SK-N-SH (cell line): ENCODE measurements at regions not wholly inside any gene's neighbourhood (a gene's known extent, or its start where the extent isn't known, plus 50 kb on each side); places are given as distances from the start of the nearest gene placed in this dataset.

ENCODE experiments used
- CTCF ChIA-PET: fragments of 300-600, 350-600 bp; formaldehyde crosslinking; extraction: SDS; loops from one replicate; lab custom pipeline; 2021; lab: Yijun Ruan, JAX
- POLR2A ChIA-PET: fragments of 350-600 bp; sonication (Branson Sonifier 250); formaldehyde crosslinking; extraction: SDS; loops from one replicate; lab custom pipeline; 2020; ENCODE audit warnings: antibody characterized with exemption, inconsistent platforms; lab: Yijun Ruan, JAX
- DNase-seq: peaks from one replicate; pipeline ENCODE4 v3.0.0; 2012
- H2AFZ ChIP-seq: fragments of 200-600 bp; sonication (generic); 2 replicates; pipeline ENCODE4 v1.8.1; 2016; ENCODE audit warnings: antibody characterized with exemption, mild to moderate bottlenecking, low read depth
- H3F3A ChIP-seq: fragments of 200-600 bp; sonication (generic); replicated peaks from 2 replicates; pipeline ENCODE3; 2016; ENCODE audit warnings: antibody characterized with exemption, mild to moderate bottlenecking; ENCODE audit not compliant: insufficient read depth
- H3K27ac ChIP-seq, 2 experiments: fragments of 200-500 bp in 1 of 2; fragments of 200-600 bp in 1 of 2; sonication (Bioruptor generic) in 1 of 2; sonication (generic), shearing (Covaris generic) in 1 of 2; 2 replicates each; pipeline versions ENCODE4 v1.5.1 to v1.6.1; 2014 to 2016; ENCODE audit warnings: low read depth in 2 of 2, inconsistent platforms in 1 of 2, low read length in 1 of 2, mild to moderate bottlenecking in 1 of 2, mixed read lengths in 1 of 2
- H3K27me3 ChIP-seq: fragments of 200-600 bp; sonication (generic), shearing (Covaris generic); 2 replicates; pipeline ENCODE4 v1.6.1; 2016; ENCODE audit warnings: mixed run types; ENCODE audit not compliant: insufficient read depth
- H3K36me3 ChIP-seq, 2 experiments: fragments of 200-500 bp in 1 of 2; fragments of 200-600 bp in 1 of 2; sonication (Bioruptor generic) in 1 of 2; sonication (generic) in 1 of 2; replicated peaks in 1 of 2; 2 replicates each; pipeline versions ENCODE3 to v1.5.1; 2014 to 2016; ENCODE audit warnings: low read length in 1 of 2, mild to moderate bottlenecking in 1 of 2; ENCODE audit not compliant: insufficient read depth in 2 of 2, control insufficient read depth in 1 of 2
- H3K4me1 ChIP-seq, 2 experiments: fragments of 200-500 bp in 1 of 2; fragments of 200-600 bp in 1 of 2; sonication (Bioruptor generic) in 1 of 2; sonication (generic), shearing (Covaris generic) in 1 of 2; 2 replicates each; pipeline versions ENCODE4 v1.5.1 to v1.6.1; 2014 to 2016; ENCODE audit warnings: low read depth in 1 of 2, low read length in 1 of 2, mixed run types in 1 of 2; ENCODE audit not compliant: insufficient read depth in 2 of 2, control insufficient read depth in 1 of 2
- H3K4me2 ChIP-seq: fragments of 200-600 bp; sonication (generic), shearing (Covaris generic); 2 replicates; pipeline ENCODE4 v1.6.1; 2017; ENCODE audit warnings: mixed run types
- H3K4me3 ChIP-seq, 2 experiments: fragments of 200-500 bp in 1 of 2; fragments of 200-600 bp in 1 of 2; sonication (Bioruptor generic) in 1 of 2; sonication (generic), shearing (Covaris generic) in 1 of 2; 2 replicates each; pipeline versions ENCODE4 v1.5.1 to v1.8.1; 2014 to 2016; ENCODE audit warnings: low read depth in 2 of 2, inconsistent platforms in 1 of 2, low read length in 1 of 2, mild to moderate bottlenecking in 1 of 2, mixed read lengths in 1 of 2, moderate library complexity in 1 of 2
- H3K79me2 ChIP-seq: fragments of 200-600 bp; sonication (generic); 2 replicates; pipeline ENCODE4 v1.8.1; 2017; ENCODE audit warnings: mild to moderate bottlenecking; ENCODE audit not compliant: insufficient read depth
- H3K9ac ChIP-seq: fragments of 200-600 bp; sonication (generic); 2 replicates; pipeline ENCODE4 v1.6.1; 2017; ENCODE audit warnings: mixed run types
- H3K9me2 ChIP-seq: fragments of 200-600 bp; sonication (generic); 2 replicates; pipeline ENCODE4 v1.6.1; 2017; ENCODE audit warnings: mixed run types
- H3K9me3 ChIP-seq: fragments of 200-600 bp; sonication (generic); 2 replicates; pipeline ENCODE4 v1.6.1; 2017; ENCODE audit warnings: mixed run types, mild to moderate bottlenecking, moderate library complexity
- H4K20me1 ChIP-seq: fragments of 200-600 bp; sonication (generic); 2 replicates; pipeline ENCODE4 v1.6.1; 2017; ENCODE audit warnings: mild to moderate bottlenecking, mixed run types; ENCODE audit not compliant: insufficient read depth
- CHD2 ChIP-seq: fragments of 150-350 bp; IDR thresholded peaks from 2 replicates; pipeline ENCODE4 v1.6.1; 2018; ENCODE audit warnings: low read length; ENCODE audit not compliant: partially characterized antibody
- EZH2phosphoT487 ChIP-seq: fragments of 200-600 bp; sonication (generic); IDR thresholded peaks from 2 replicates; pipeline ENCODE4 v1.6.1; 2017; ENCODE audit warnings: low read depth, mixed run types, mild to moderate bottlenecking, antibody characterized with exemption, moderate library complexity, borderline replicate concordance
- FOSL2 ChIP-seq: IDR thresholded peaks from 2 replicates; pipeline ENCODE4 v1.4.0; 2012; ENCODE audit warnings: low read depth, mild to moderate bottlenecking, moderate library complexity, borderline replicate concordance
- GATA2 ChIP-seq: sonication (generic); formaldehyde crosslinking; IDR thresholded peaks from 2 replicates; pipeline ENCODE4 v1.5.0; 2020; ENCODE audit warnings: mild to moderate bottlenecking, missing genetic modification reagents
- IRF3 ChIP-seq: fragments of 150-350 bp; IDR thresholded peaks from 2 replicates; pipeline ENCODE4 v1.6.1; 2016; ENCODE audit warnings: mild to moderate bottlenecking, low read depth, low read length
- JUND ChIP-seq: IDR thresholded peaks from 2 replicates; pipeline ENCODE4 v1.4.0; 2012
- MAX ChIP-seq: IDR thresholded peaks from 2 replicates; pipeline ENCODE4 v1.4.0; 2012; ENCODE audit warnings: low read depth
- MXI1 ChIP-seq: IDR thresholded peaks from 2 replicates; pipeline ENCODE4 v1.6.1; 2012; ENCODE audit warnings: mild to moderate bottlenecking, low read depth, low read length, improper control_type of control experiment
- NRF1 ChIP-seq: IDR thresholded peaks from 2 replicates; pipeline ENCODE4 v1.6.1; 2012; ENCODE audit warnings: low read depth, mild to moderate bottlenecking, low read length
- POLR2AphosphoS5 ChIP-seq: IDR thresholded peaks from 2 replicates; pipeline ENCODE4 v1.6.1; 2012; ENCODE audit warnings: low read depth, low read length
- RAD21 ChIP-seq: IDR thresholded peaks from 2 replicates; pipeline ENCODE4 v1.6.1; 2012; ENCODE audit warnings: mild to moderate bottlenecking, low read length
- RCOR1 ChIP-seq: fragments of 150-350 bp; IDR thresholded peaks from 2 replicates; pipeline ENCODE4 v1.6.1; 2017; ENCODE audit warnings: antibody characterized with exemption, low read length
- TAF1 ChIP-seq: IDR thresholded peaks from 2 replicates; pipeline ENCODE4 v1.6.1; 2012; ENCODE audit warnings: low read depth, mild to moderate bottlenecking, low read length, moderate library complexity, borderline replicate concordance
- TCF12 ChIP-seq: IDR thresholded peaks from 2 replicates; pipeline ENCODE4 v1.4.0; 2012
- TEAD4 ChIP-seq: IDR thresholded peaks from 2 replicates; pipeline ENCODE4 v1.4.0; 2012; ENCODE audit warnings: mild to moderate bottlenecking, borderline replicate concordance; ENCODE audit not compliant: insufficient read depth
- YY1 ChIP-seq: IDR thresholded peaks from 2 replicates; pipeline ENCODE4 v1.4.0; 2012; ENCODE audit warnings: low read depth, mild to moderate bottlenecking
- ZBTB33 ChIP-seq: IDR thresholded peaks from 2 replicates; pipeline ENCODE4 v1.4.0; 2012; ENCODE audit warnings: low read depth, borderline replicate concordance
- WGBS: methylation state at CpG from one replicate; pipeline ENCODE4 v1.1.6; 2017; ENCODE audit warnings: low lambda C conversion rate; 5-methylcytosine and 5-hydroxymethylcytosine counted together
- TF ChIP-seq, protein P1 (sequence below): IDR thresholded peaks from 2 replicates; pipeline ENCODE4; 2012

- H3K79me2 ChIP-seq = no peaks in the 10 kb centered on the region
- no peaks in the 10 kb centered on the region for H4K20me1 ChIP-seq
- DNase-seq = no peak
- H3K4me3 ChIP-seq = no peak overlapping the region
- no peaks in the 10 kb centered on the region for H3F3A ChIP-seq
- H3K4me2 ChIP-seq = no peak overlapping the region
- H3K9ac ChIP-seq = no peak overlapping the region
- H3K36me3 ChIP-seq = no peaks in the 10 kb centered on the region
- no peak overlapping the region for H2AFZ ChIP-seq
- H3K9me2 ChIP-seq = no peaks in the 10 kb centered on the region
- no peaks in the 10 kb centered on the region for H3K27me3 ChIP-seq
- no peaks in the 10 kb centered on the region for H3K4me1 ChIP-seq
- H3K9me3 ChIP-seq = no peaks in the 10 kb centered on the region
- TF ChIP-seq, protein P1, sequence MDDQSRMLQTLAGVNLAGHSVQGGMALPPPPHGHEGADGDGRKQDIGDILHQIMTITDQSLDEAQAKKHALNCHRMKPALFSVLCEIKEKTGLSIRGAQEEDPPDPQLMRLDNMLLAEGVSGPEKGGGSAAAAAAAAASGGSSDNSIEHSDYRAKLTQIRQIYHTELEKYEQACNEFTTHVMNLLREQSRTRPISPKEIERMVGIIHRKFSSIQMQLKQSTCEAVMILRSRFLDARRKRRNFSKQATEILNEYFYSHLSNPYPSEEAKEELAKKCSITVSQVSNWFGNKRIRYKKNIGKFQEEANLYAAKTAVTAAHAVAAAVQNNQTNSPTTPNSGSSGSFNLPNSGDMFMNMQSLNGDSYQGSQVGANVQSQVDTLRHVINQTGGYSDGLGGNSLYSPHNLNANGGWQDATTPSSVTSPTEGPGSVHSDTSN = no peak
- TF ChIP-seq CHD2 (no peak), POLR2AphosphoS5 (no peak), RCOR1 (no peak), EZH2phosphoT487 (no peak), TAF1 (no peak), MXI1 (no peak), ZBTB33 (no peak), IRF3 (no peak), TEAD4 (no peak), GATA2 (CRISPR knock-in tag) (no peak), FOSL2 (no peak), YY1 (no peak), RAD21 (no peak), JUND (no peak), NRF1 (no peak), TCF12 (no peak), MAX (no peak)
- TF ChIP-seq, all 33 proteins: peak for 0
- ChIA-PET POLR2A (no interaction called here), CTCF (no interaction called here)
- no peak overlapping the region for H3K27ac ChIP-seq
- WGBS = 58% methylated on average over 3 of the region's 3 CpGs
Observed at GRCh38 chr18:24999650-25000267, 352.2 kb downstream of the ZNF521 start.
